SU-DHL-6 (cell line): ENCODE measurements at regions not wholly inside any gene's neighbourhood (a gene's known extent, or its start where the extent isn't known, plus 50 kb on each side); places are given as distances from the start of the nearest gene placed in this dataset.

ENCODE experiments used
- H2AFZ ChIP-seq: fragments of 200-600 bp; sonication (generic); 2 replicates; pipeline ENCODE4 v1.6.1; 2014; ENCODE audit warnings: low read depth, mild to moderate bottlenecking, moderate library complexity, mixed read lengths, antibody characterized with exemption, low read length; ENCODE audit not compliant: severe bottlenecking
- H3F3A ChIP-seq: fragments of 200-600 bp; shearing (Covaris generic); 2 replicates; pipeline ENCODE4 v1.6.0; 2016; ENCODE audit warnings: antibody characterized with exemption, mild to moderate bottlenecking; ENCODE audit not compliant: insufficient read depth
- H3K27ac ChIP-seq: fragments of 200-600 bp; sonication (generic); 2 replicates; pipeline ENCODE4 v1.5.1; 2016; ENCODE audit warnings: low read depth, mild to moderate bottlenecking, low read length, moderate library complexity, mixed read lengths
- H3K27me3 ChIP-seq: fragments of 200-600 bp; sonication (generic), shearing (Covaris generic); 2 replicates; pipeline ENCODE4 v1.6.0; 2014; ENCODE audit warnings: mild to moderate bottlenecking, low read length
- H3K36me3 ChIP-seq: fragments of 200-600 bp; sonication (generic); 2 replicates; pipeline ENCODE4 v1.6.1; 2014; ENCODE audit warnings: mild to moderate bottlenecking, low read length, mixed read lengths
- H3K4me2 ChIP-seq: fragments of 300-600, 200-600 bp; shearing (Covaris generic), sonication (generic); 2 replicates; pipeline ENCODE4 v1.6.0; 2014; ENCODE audit warnings: low read length, low read depth, mild to moderate bottlenecking; ENCODE audit not compliant: poor library complexity, severe bottlenecking
- H3K4me3 ChIP-seq: fragments of 200-600 bp; sonication (generic); 2 replicates; pipeline ENCODE4 v1.5.1; 2014; ENCODE audit warnings: antibody characterized with exemption, low read length, mild to moderate bottlenecking, mixed read lengths; ENCODE audit not compliant: insufficient read depth, poor library complexity, severe bottlenecking
- H3K79me2 ChIP-seq: fragments of 200-600 bp; sonication (generic); 2 replicates; pipeline ENCODE4 v1.6.1; 2014; ENCODE audit warnings: mild to moderate bottlenecking, low read length, moderate library complexity; ENCODE audit not compliant: insufficient read depth
- H3K9ac ChIP-seq: fragments of 200-600 bp; sonication (generic); 2 replicates; pipeline ENCODE4 v1.7.0; 2014; ENCODE audit warnings: mild to moderate bottlenecking, low read length
- H3K9me2 ChIP-seq: fragments of 200-600 bp; sonication (generic); replicated peaks from 2 replicates; pipeline ENCODE4 v1.6.1; 2014; ENCODE audit warnings: low read length; ENCODE audit not compliant: insufficient read depth
- H3K9me3 ChIP-seq: fragments of 200-600 bp; sonication (generic); 2 replicates; pipeline ENCODE4 v1.6.1; 2014; ENCODE audit warnings: low read length, mixed read lengths; ENCODE audit not compliant: insufficient read depth
- H4K20me1 ChIP-seq: fragments of 200-600 bp; sonication (generic); 2 replicates; pipeline ENCODE4 v1.6.1; 2014; ENCODE audit warnings: low read depth, mild to moderate bottlenecking, antibody characterized with exemption, low read length, moderate library complexity, mixed read lengths
- EZH2phosphoT487 ChIP-seq: fragments of 200-600 bp; sonication (generic), shearing (Covaris generic); conservative IDR thresholded peaks from 2 replicates; pipeline ENCODE4 v1.6.1; 2018; ENCODE audit warnings: mild to moderate bottlenecking, antibody characterized with exemption, low read length, moderate library complexity, mixed read lengths
- TF ChIP-seq, protein P1 (sequence below): fragments of 200-600 bp; sonication (generic); IDR thresholded peaks from one replicate; pipeline ENCODE4 v1.5.1; 2017; ENCODE audit warnings: antibody characterized with exemption, mild to moderate bottlenecking, low read length, moderate library complexity; ENCODE audit not compliant: insufficient read depth, poor library complexity, severe bottlenecking

DNA sequence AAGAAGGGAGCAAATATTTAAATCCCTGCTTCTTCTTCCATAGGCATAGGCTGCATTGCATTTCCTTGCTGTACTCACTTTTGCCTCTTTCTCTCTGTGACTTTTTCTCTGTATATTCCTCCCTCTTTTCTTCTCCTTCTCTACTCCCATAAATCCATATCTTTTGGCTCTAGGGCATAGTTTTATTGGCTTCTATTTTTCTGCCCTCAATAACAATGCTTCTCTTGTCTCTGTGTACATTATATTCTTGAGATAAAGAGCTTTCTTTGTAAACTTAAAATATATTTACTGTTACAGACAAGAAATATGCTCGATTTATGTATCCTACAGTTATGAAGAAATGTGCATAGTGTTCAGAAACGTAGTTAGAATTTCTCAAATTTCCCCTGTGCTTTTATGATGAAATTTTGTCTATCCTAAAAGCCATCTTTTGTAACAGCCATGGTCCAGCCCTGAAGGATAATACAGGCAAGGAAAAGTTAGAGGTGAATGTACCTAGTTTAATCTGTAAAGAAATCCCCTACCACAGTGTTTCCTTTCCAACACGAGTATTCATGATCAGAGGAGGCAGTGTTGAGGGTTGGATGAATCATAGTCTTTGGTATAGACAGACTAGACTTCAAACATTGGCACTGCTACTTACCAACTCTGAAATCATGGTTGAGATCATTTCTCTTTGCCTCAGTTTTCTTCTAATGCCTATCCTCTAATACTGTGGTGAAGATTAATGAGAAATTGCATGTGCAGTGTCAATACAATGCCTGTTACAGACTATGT lies 173.3 kb upstream of the FAR2 start:
- Histone ChIP-seq H3F3A (no peaks in the 10 kb centered on the region), H3K9ac (no peak overlapping the region), H3K79me2 (no peaks in the 10 kb centered on the region), H3K9me3 (no peaks in the 10 kb centered on the region), H4K20me1 (no peaks in the 10 kb centered on the region), H3K27ac (no peak overlapping the region), H3K36me3 (no peaks in the 10 kb centered on the region), H2AFZ (no peak overlapping the region), H3K27me3 (no peaks in the 10 kb centered on the region), H3K9me2 (no peaks in the 10 kb centered on the region), H3K4me3 (no peak overlapping the region), H3K4me2 (no peak overlapping the region)
- TF ChIP-seq, protein P1, sequence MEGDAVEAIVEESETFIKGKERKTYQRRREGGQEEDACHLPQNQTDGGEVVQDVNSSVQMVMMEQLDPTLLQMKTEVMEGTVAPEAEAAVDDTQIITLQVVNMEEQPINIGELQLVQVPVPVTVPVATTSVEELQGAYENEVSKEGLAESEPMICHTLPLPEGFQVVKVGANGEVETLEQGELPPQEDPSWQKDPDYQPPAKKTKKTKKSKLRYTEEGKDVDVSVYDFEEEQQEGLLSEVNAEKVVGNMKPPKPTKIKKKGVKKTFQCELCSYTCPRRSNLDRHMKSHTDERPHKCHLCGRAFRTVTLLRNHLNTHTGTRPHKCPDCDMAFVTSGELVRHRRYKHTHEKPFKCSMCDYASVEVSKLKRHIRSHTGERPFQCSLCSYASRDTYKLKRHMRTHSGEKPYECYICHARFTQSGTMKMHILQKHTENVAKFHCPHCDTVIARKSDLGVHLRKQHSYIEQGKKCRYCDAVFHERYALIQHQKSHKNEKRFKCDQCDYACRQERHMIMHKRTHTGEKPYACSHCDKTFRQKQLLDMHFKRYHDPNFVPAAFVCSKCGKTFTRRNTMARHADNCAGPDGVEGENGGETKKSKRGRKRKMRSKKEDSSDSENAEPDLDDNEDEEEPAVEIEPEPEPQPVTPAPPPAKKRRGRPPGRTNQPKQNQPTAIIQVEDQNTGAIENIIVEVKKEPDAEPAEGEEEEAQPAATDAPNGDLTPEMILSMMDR, result no peak
- TF ChIP-seq EZH2phosphoT487, result no peak

DNA sequence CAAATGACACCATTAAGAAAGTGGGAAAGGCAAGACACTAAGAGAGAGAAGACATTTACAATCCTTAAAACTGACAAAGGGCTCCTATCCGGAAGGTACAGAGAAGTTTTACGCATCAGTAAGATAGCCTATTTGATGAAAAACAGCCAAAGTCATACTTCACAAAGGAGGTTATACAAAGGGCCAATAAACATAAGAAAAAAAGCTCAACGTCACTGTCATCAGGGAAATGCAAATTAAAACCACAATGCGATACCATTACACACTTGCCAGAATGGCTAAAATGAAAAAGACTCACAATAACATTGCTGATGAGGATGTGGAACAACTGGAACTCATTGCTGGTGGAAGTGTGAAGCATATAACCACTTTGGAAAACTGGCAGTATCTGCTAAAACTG lies 168.6 kb upstream of the FAR2 start:
- Histone ChIP-seq H3K9me2 (no peaks in the 10 kb centered on the region), H3K27ac (no peak overlapping the region)

DNA sequence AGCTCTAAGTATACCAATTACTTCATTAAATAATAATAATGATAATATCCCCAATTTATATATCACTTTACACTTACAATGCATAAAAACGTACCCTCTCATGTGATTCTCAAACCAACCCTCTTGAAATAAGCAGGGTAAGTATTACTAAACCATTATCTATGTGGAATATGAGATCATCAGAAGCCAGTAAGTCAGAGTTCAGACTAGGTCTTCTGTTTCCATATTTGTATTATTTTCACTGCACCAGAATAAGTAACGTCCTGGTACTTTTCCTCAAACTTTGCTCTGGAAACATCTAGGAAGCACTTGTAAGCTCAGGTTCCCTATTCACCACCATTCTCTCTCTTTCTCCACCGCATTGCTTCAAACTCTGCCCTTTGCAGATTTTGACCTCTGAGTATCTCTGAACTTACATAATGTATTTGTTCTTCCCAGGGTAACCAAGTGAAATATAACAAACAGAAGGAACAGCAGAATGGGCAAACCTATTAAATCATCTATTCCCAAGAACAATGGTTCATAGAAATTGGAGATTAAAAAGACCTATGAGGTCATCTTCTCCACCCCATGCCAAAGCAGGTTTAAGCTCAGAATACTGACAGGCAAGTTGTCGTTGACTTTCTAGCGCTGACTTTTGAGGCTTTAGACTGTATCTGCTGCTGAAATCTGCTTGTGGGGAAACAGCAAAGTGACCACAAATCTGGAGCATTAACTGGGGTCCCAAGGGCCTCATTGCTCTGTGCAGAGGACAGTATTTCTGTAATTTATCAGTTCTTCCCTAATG lies 161.3 kb upstream of the FAR2 start:
- no peaks in the 10 kb centered on the region for H3K36me3 ChIP-seq
- no peaks in the 10 kb centered on the region for H3K27me3 ChIP-seq
- no peak overlapping the region for H2AFZ ChIP-seq
- H3F3A ChIP-seq, result no peaks in the 10 kb centered on the region
- no peaks in the 10 kb centered on the region for H3K9me2 ChIP-seq
- H3K9me3 ChIP-seq, result no peaks in the 10 kb centered on the region
- H4K20me1 ChIP-seq, result no peaks in the 10 kb centered on the region
- no peak overlapping the region for H3K9ac ChIP-seq
- H3K4me2 ChIP-seq, result no peak overlapping the region
- TF ChIP-seq, protein P1, result no peak
- TF ChIP-seq EZH2phosphoT487, result no peak
- H3K4me3 ChIP-seq, result no peak overlapping the region
- H3K79me2 ChIP-seq, result no peaks in the 10 kb centered on the region
- no peak overlapping the region for H3K27ac ChIP-seq

More for the DNA sequence above, 168.6 kb upstream of the FAR2 start:
- Histone ChIP-seq H2AFZ (no peak overlapping the region), H3K4me2 (no peak overlapping the region), H3K9ac (no peak overlapping the region), H3F3A (no peaks in the 10 kb centered on the region), H3K4me3 (no peak overlapping the region), H3K36me3 (no peaks in the 10 kb centered on the region), H3K27me3 (no peaks in the 10 kb centered on the region), H3K9me3 (no peaks in the 10 kb centered on the region), H3K79me2 (no peaks in the 10 kb centered on the region), H4K20me1 (no peaks in the 10 kb centered on the region)
- no peak for TF ChIP-seq EZH2phosphoT487
- TF ChIP-seq, protein P1, result no peak
